COLO668 (cell line): ENCODE measurements at regions not wholly inside any gene's neighbourhood (a gene's known extent, or its start where the extent isn't known, plus 50 kb on each side); places are given as distances from the start of the nearest gene placed in this dataset.

Experiments
- DNase-seq: peaks from one replicate; lab custom pipeline; 2025; ENCODE audit not compliant: unreplicated experiment; lab: John Stamatoyannopoulos, UW

- DNase-seq, result no peak
Observed at GRCh38 chr12:91343010-91343409, 160.4 kb upstream of the DCN start.

- no peak for DNase-seq
Observed at GRCh38 chr12:91339106-91339505, 156.5 kb upstream of the DCN start.

- no peak for DNase-seq
Observed at GRCh38 chr12:91335699-91336098, 153.1 kb upstream of the DCN start.

- DNase-seq, result no peak
Observed at GRCh38 chr12:91333966-91334365, 151.3 kb upstream of the DCN start.

- no peak for DNase-seq
Observed at GRCh38 chr12:91332302-91332701, 149.7 kb upstream of the DCN start.

- DNase-seq, result peak; percentile 10
Observed at GRCh38 chr12:91331371-91331770, 148.8 kb upstream of the DCN start.

GRCh38 chr12:91328451-91328850, 145.8 kb upstream of the DCN start:
- DNase-seq, result no peak

GRCh38 chr12:91327889-91328288, 145.3 kb upstream of the DCN start:
- DNase-seq, result no peak

GRCh38 chr12:91327131-91327530, 144.5 kb upstream of the DCN start:
- DNase-seq, result no peak

GRCh38 chr12:91326058-91327027, 143.7 kb upstream of the DCN start:
- DNase-seq, result peak; percentile 48

GRCh38 chr12:91320999-91321398, 138.4 kb upstream of the DCN start:
- DNase-seq, result no peak

GRCh38 chr12:91319071-91319760, 136.6 kb upstream of the DCN start:
- no peak for DNase-seq

- DNase-seq, result no peak
Observed at GRCh38 chr12:91317306-91317705, 134.7 kb upstream of the DCN start.

GRCh38 chr12:91316907-91317269, 134.3 kb upstream of the DCN start:
- no peak for DNase-seq

GRCh38 chr12:91316161-91316906, 133.7 kb upstream of the DCN start:
- no peak for DNase-seq

GRCh38 chr12:91311081-91311480, 128.5 kb upstream of the DCN start:
- DNase-seq, result no peak

- no peak for DNase-seq
Observed at GRCh38 chr12:91309450-91309849, 126.8 kb upstream of the DCN start.

GRCh38 chr12:91307957-91308670, 125.5 kb upstream of the DCN start:
- DNase-seq, result no peak

- no peak for DNase-seq
Observed at GRCh38 chr12:91290354-91290753, 107.7 kb upstream of the DCN start.

- DNase-seq, result no peak
Observed at GRCh38 chr12:91289906-91290305, 107.3 kb upstream of the DCN start.

- no peak for DNase-seq
Observed at GRCh38 chr12:91289072-91289471, 106.5 kb upstream of the DCN start.
